HEK293T (cell line): ENCODE measurements at regions not wholly inside any gene's neighbourhood (a gene's known extent, or its start where the extent isn't known, plus 50 kb on each side); places are given as distances from the start of the nearest gene placed in this dataset.

Experiments
- ARNT ChIP-seq: fragments of 450-650 bp; IDR thresholded peaks from 2 replicates; pipeline ENCODE4 v1.6.1; 2017; ENCODE audit warnings: mild to moderate bottlenecking
- BHLHE40 ChIP-seq: fragments of 450-650 bp; IDR thresholded peaks from 2 replicates; pipeline ENCODE4 v1.6.1; 2016; ENCODE audit warnings: mild to moderate bottlenecking, moderate library complexity, borderline replicate concordance
- CTBP1 ChIP-seq: fragments of 450-650 bp; IDR thresholded peaks from 2 replicates; pipeline ENCODE4 v1.6.1; 2016; ENCODE audit warnings: borderline replicate concordance
- ELF4 ChIP-seq: fragments of 450-650 bp; IDR thresholded peaks from 2 replicates; pipeline ENCODE4 v1.6.1; 2017; ENCODE audit warnings: antibody characterized with exemption
- FOXA1 ChIP-seq: fragments of 450-650 bp; IDR thresholded peaks from 2 replicates; pipeline ENCODE4 v1.6.1; 2016; ENCODE audit warnings: mild to moderate bottlenecking
- FOXK2 ChIP-seq: fragments of 450-650 bp; IDR thresholded peaks from 2 replicates; pipeline ENCODE4 v1.6.1; 2016; ENCODE audit warnings: mild to moderate bottlenecking
- FOXM1 ChIP-seq: fragments of 450-650 bp; IDR thresholded peaks from 2 replicates; pipeline ENCODE4 v1.6.1; 2017; ENCODE audit warnings: mild to moderate bottlenecking, borderline replicate concordance
- HDGF ChIP-seq: fragments of 450-650 bp; IDR thresholded peaks from 2 replicates; pipeline ENCODE4 v1.6.1; 2017; ENCODE audit warnings: antibody characterized with exemption, borderline replicate concordance
- SP1 ChIP-seq: fragments of 450-650 bp; IDR thresholded peaks from 2 replicates; pipeline ENCODE4 v1.6.1; 2017
- TARDBP ChIP-seq: fragments of 450-650 bp; IDR thresholded peaks from 2 replicates; pipeline ENCODE4 v1.6.1; 2016
- ZNF384 ChIP-seq: fragments of 450-650 bp; IDR thresholded peaks from 2 replicates; pipeline ENCODE4 v1.6.1; 2016

DNA sequence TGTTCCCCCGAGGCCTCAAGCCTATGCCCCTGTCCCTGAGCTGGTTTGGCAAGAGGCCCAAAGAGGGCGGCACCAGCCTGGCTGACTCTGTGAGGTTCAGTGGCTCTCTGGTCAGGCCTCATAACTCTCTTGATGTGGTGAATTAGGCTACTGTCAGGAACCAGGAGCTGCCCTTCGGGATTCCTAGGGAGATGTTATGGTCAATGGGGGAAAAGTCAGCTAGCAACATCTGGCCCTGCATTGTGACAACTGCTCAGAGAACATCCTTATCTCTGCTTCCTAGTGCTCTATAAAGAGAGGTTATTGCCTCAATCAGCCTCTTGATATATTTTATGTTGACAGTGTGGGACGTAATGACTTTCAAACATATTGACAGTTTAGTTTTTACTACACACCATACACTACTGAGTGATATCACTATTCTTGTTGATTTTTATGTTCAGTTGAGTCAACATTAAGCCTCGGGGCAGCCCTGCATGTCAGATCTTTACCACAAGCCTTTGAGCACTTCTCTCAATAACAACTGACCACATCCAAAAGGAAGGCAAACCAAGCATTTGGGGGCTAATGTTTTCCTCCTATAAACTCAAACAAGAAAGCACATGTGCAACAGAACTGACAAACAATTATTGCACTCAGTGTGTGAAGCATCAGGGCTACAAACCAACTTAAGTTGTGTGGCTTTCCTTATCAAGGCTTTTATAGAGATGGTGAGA is 448.3 kb upstream of the SLC14A2 start:
- TF ChIP-seq TARDBP (no peak), CTBP1 (no peak), ZNF384 (no peak), BHLHE40 (no peak), HDGF (no peak), SP1 (no peak), FOXA1 (no peak), FOXM1 (no peak), ARNT (no peak), FOXK2 (no peak), ELF4 (no peak)
